Lower lobe of right lung (tissue), 2 donors: ENCODE measurements at regions not wholly inside any gene's neighbourhood (a gene's known extent, or its start where the extent isn't known, plus 50 kb on each side); places are given as distances from the start of the nearest gene placed in this dataset.

Source experiments
- ATAC-seq, 2 donors: fragments of 200-7000 bp; cut with Tn5 transposase; one replicate each; pipeline ENCODE4 v1.9.1; 2020 to 2022; ENCODE audit warnings: mild to moderate bottlenecking in 2 of 2, moderate library complexity in 2 of 2
- DNase-seq: peaks from one replicate; pipeline ENCODE4 v3.0.0-alpha.2; 2020
- H3K27ac ChIP-seq: fragments of 200-600 bp; one replicate; pipeline ENCODE4 v1.8.0; 2022
- H3K27me3 ChIP-seq: fragments of 200-600 bp; one replicate; pipeline ENCODE4 v1.8.0; 2022; ENCODE audit warnings: low read depth
- H3K36me3 ChIP-seq: fragments of 200-600 bp; one replicate; pipeline ENCODE4 v1.8.0; 2022; ENCODE audit warnings: mild to moderate bottlenecking
- H3K4me1 ChIP-seq: fragments of 200-600 bp; one replicate; pipeline ENCODE4 v1.8.0; 2022
- H3K4me3 ChIP-seq: fragments of 200-600 bp; one replicate; pipeline ENCODE4 v1.8.0; 2022; ENCODE audit warnings: mild to moderate bottlenecking
- H3K9me3 ChIP-seq: fragments of 200-600 bp; one replicate; pipeline ENCODE4 v1.8.0; 2022
- intact Hi-C: fragments of 100-400 bp; cut with DNase I; formaldehyde crosslinking; loops from one replicate; pipeline ENCODE4 v1.11.0; 2022
- TF ChIP-seq, protein P1 (sequence below): fragments of 200-600 bp; IDR thresholded peaks from one replicate; pipeline ENCODE4 v1.8.0; 2022; ENCODE audit warnings: antibody characterized with exemption, mild to moderate bottlenecking
- donor health status: DM: no; HTN: yes; CAD: no; lungs with severe emphysema.

DNA sequence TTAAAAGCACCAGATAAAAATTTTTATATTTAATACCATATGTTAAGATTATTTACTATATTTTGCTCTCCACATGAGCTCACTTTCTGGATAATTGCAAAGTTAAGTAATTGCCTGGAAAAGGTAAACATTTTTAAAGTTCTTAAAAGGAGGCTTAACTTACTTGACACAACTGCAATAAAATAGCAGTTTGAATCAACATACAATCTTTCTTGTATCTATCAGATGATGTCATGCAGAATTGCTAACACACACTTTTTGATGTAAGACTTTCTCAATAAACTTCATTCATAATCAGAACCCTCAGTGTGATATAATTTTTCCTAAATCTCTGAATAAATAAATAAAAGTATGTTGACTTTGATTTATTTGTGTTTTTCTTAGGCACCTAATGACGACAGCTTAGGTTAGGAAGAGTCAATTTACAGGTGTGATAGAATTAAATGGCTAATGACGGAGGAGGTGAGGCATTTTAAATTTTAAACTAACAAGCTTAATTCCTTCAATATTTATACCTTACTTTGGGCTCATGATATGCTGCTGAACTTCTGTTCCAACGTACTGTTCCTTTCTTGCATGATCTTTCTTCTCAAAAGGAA, 99.5 kb downstream of the LYPLAL1 start:
- no peak overlapping the region for H3K4me3 ChIP-seq
- H3K27me3 ChIP-seq, result no peaks in the 10 kb centered on the region
- TF ChIP-seq, protein P1, sequence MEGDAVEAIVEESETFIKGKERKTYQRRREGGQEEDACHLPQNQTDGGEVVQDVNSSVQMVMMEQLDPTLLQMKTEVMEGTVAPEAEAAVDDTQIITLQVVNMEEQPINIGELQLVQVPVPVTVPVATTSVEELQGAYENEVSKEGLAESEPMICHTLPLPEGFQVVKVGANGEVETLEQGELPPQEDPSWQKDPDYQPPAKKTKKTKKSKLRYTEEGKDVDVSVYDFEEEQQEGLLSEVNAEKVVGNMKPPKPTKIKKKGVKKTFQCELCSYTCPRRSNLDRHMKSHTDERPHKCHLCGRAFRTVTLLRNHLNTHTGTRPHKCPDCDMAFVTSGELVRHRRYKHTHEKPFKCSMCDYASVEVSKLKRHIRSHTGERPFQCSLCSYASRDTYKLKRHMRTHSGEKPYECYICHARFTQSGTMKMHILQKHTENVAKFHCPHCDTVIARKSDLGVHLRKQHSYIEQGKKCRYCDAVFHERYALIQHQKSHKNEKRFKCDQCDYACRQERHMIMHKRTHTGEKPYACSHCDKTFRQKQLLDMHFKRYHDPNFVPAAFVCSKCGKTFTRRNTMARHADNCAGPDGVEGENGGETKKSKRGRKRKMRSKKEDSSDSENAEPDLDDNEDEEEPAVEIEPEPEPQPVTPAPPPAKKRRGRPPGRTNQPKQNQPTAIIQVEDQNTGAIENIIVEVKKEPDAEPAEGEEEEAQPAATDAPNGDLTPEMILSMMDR, result no peak
- H3K4me1 ChIP-seq, result no peaks in the 10 kb centered on the region
- DNase-seq, result no peak
- no peak overlapping the region for H3K27ac ChIP-seq
- no peaks in the 10 kb centered on the region for H3K9me3 ChIP-seq
- no peak for ATAC-seq
- intact Hi-C loops, result no loop called here
- no peaks in the 10 kb centered on the region for H3K36me3 ChIP-seq

DNA sequence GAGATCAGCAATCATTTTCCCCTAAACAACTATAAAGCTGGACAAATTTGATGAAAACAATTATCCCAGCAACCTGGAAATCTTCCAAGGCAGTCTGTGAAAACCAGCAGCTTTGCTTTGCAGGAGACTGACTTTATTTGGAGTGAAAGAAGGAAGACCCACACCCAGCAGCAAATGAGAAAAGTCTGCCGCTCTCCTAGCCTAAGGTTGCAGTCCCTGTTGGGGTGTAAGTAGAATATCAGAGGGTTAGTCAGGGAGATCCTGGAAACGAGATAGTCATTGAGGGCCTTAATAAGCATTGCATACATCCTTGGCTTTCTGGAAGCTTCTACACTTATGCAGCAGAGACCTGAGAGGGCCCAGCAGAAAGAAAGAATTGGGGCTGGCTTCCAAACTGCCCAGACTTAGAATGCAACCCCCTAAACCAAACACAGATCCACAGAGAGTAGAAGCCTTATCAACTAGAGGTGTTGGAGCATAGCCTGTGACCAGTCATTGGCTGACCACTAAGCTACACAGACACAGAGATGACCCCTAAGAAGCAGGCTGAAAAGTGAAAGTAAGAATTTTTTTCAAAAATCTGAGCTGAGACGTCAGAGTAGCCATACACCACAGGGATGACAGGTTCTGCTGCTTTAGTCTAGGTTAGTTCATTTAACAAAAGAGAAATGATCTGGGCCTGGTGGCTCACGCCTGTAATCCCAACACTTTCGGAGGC, 98.3 kb downstream of the LYPLAL1 start:
- no peak for ATAC-seq
- no peak overlapping the region for H3K4me3 ChIP-seq
- TF ChIP-seq, protein P1, result no peak

DNA sequence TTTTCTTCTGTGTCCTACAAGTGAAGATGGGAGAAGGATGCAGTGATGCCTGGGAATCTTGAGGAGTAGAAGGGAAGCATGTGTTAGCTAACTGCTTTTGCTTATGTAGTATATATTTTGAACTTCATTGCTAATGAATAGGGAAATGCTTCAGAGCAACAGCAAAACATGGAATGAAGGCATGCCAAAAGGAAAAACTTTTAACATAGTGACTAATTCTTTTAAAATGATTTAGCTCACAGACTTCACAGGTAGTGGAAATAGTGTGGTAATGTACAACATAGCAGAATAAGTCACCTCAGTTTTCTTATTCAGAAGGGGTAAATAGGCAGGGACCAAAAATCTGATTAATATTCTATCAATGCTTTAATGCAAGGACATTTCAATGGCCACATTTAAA, 95.5 kb downstream of the LYPLAL1 start:
- Histone ChIP-seq H3K9me3 (no peaks in the 10 kb centered on the region), H3K36me3 (no peaks in the 10 kb centered on the region), H3K4me3 (no peak overlapping the region), H3K27ac (no peak overlapping the region), H3K27me3 (no peaks in the 10 kb centered on the region), H3K4me1 (no peaks in the 10 kb centered on the region)
- DNase-seq, result no peak
- TF ChIP-seq, protein P1, result no peak
- ATAC-seq, result no peak
- intact Hi-C loops, result no loop called here

More for the DNA sequence above, 98.3 kb downstream of the LYPLAL1 start:
- no peak for DNase-seq
- Histone ChIP-seq H3K9me3 (no peaks in the 10 kb centered on the region), H3K27me3 (no peaks in the 10 kb centered on the region), H3K27ac (no peak overlapping the region), H3K4me1 (no peaks in the 10 kb centered on the region), H3K36me3 (no peaks in the 10 kb centered on the region)
- intact Hi-C loops, result no loop called here

DNA sequence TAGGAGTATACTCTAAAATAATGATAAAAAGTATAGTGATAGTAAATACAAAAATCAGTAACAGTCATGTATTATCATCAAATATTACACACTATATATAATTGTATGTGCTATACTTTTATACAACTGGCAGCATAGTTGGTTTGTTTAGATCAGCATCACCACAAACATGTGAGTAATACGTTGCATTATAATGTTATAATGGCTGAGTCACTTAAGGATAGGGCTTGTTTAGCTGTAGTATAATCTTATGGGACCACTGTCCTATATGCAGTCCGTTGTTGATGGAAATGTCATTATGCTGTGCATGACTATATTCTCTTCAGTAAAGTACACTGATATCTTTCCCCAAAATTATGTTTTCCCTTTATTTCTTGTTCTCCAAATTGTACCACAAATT, 92.8 kb downstream of the LYPLAL1 start:
- peaks cover 2% of the 10 kb centered on the region for H3K9me3 ChIP-seq
- intact Hi-C loops, result no loop called here
- H3K27ac ChIP-seq, result no peak overlapping the region
- TF ChIP-seq, protein P1, result no peak
- H3K4me3 ChIP-seq, result no peak overlapping the region
- DNase-seq (no peak), ATAC-seq (no peak)
- no peaks in the 10 kb centered on the region for H3K27me3 ChIP-seq
- H3K36me3 ChIP-seq, result no peaks in the 10 kb centered on the region
- no peaks in the 10 kb centered on the region for H3K4me1 ChIP-seq

DNA sequence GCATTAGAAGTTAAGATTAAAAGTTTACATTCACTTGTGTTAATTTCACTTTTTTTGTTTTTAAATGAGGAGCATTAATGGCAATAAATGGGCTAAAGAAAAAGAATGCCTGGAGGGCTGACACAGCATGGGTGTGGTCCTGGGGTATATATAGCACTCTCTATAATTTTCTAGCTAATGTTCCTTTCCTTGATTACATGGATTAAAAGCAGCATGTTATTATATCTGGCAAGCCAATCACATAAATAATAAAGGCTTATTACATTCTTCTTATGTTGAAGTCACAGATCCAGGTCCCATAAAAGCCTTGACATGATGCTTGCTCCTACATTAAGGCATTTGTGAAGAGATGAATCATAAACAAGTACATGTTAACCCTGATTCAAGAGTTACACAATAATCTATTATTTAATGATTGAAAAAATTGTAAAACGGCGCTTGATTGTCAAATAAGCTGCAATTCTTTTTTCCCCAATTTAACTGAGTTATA, 91.4 kb downstream of the LYPLAL1 start:
- H3K9me3 ChIP-seq, result peaks cover 8% of the 10 kb centered on the region
- H3K27me3 ChIP-seq, result no peaks in the 10 kb centered on the region
- TF ChIP-seq, protein P1, result no peak
- intact Hi-C loops, result no loop called here
- DNase-seq (no peak), ATAC-seq (no peak)
- H3K27ac ChIP-seq, result no peak overlapping the region
- no peak overlapping the region for H3K4me3 ChIP-seq
- no peaks in the 10 kb centered on the region for H3K4me1 ChIP-seq
- H3K36me3 ChIP-seq, result no peaks in the 10 kb centered on the region
